ENCODE measurements at regions not wholly inside any gene's neighbourhood (a gene's known extent, or its start where the extent isn't known, plus 50 kb on each side); places are given as distances from the start of the nearest gene placed in this dataset.

- Histone ChIP-seq H3K27me3 (replicated peaks in 1 of 7) (no peaks in the 10 kb centered on the region), H3K4me3 (no peak overlapping the region)
These were observed 297.8 kb upstream of the SLC39A10 start for GRCh38 chr2:195359043-195359735.

GRCh38 chr2:195356920-195357440 lies 300.0 kb upstream of the SLC39A10 start:
- no peak for TF ChIP-seq CTCF (IDR thresholded peaks at IDR 0.05 in 8 of 11, conservative IDR thresholded peaks at IDR 0.05 in 3 of 11)
- no peak for TF ChIP-seq POLR2A (IDR thresholded peaks at IDR 0.05)
- no peak for TF ChIP-seq POLR2AphosphoS5 (IDR thresholded peaks at IDR 0.05)
- Histone ChIP-seq H3K4me1 (peaks cover 0 to 4% (median 0%) of the 10 kb centered on the region in 6 donors), H3K9me3 (peaks cover 0 to 12% (median 6%) of the 10 kb centered on the region in 8 donors), H3K36me3 (no peaks in the 10 kb centered on the region), H3K27me3 (replicated peaks in 1 of 7) (no peaks in the 10 kb centered on the region), H3K27ac (peak overlapping the region; percentile 1 to 77 (median 64)), H3K4me3 (no peak overlapping the region)
- 77 to 98% (median 91%) methylated on average over 4 of the region's 4 CpGs for WGBS, 5 donors
- no peak for DNase-seq
- intact Hi-C loops (cut with DNase I; ENCODE audit: low total_unique reads): no loop called here

More at GRCh38 chr2:195359043-195359735, 297.8 kb upstream of the SLC39A10 start:
- H3K4me1 ChIP-seq: peaks cover 0 to 4% (median 0%) of the 10 kb centered on the region in 6 donors
- no peak for TF ChIP-seq POLR2A (IDR thresholded peaks at IDR 0.05)
- no peak for TF ChIP-seq POLR2AphosphoS5 (IDR thresholded peaks at IDR 0.05)
- no peak for TF ChIP-seq CTCF (IDR thresholded peaks at IDR 0.05 in 8 of 11, conservative IDR thresholded peaks at IDR 0.05 in 3 of 11)
- H3K36me3 ChIP-seq: no peaks in the 10 kb centered on the region
- peaks cover 0 to 12% (median 6%) of the 10 kb centered on the region in 8 donors for H3K9me3 ChIP-seq
- DNase-seq: no peak
- peak overlapping the region in 3 of 8 donors; percentile 63 to 76 (median 74) for H3K27ac ChIP-seq
- WGBS, 5 donors: 71 to 77% (median 75%) methylated on average over 7 of the region's 7 CpGs
- intact Hi-C loops (cut with DNase I; ENCODE audit: low total_unique reads): no loop called here

- no peaks in the 10 kb centered on the region for H3K36me3 ChIP-seq
- 53 to 67% (median 63%) methylated on average over 1 of the region's 1 CpG for WGBS, 5 donors
- peaks cover 0 to 4% (median 0%) of the 10 kb centered on the region in 6 donors for H3K4me1 ChIP-seq
- intact Hi-C loops (cut with DNase I; ENCODE audit: low total_unique reads): no loop called here
- H3K27ac ChIP-seq: no peak overlapping the region
- no peak overlapping the region for H3K4me3 ChIP-seq
- no peak for DNase-seq
- H3K27me3 ChIP-seq (replicated peaks in 1 of 7): no peaks in the 10 kb centered on the region
- peaks cover 0 to 12% (median 6%) of the 10 kb centered on the region in 8 donors for H3K9me3 ChIP-seq
- TF ChIP-seq POLR2AphosphoS5 (IDR thresholded peaks at IDR 0.05) (no peak), POLR2A (IDR thresholded peaks at IDR 0.05) (no peak), CTCF (IDR thresholded peaks at IDR 0.05 in 8 of 11, conservative IDR thresholded peaks at IDR 0.05 in 3 of 11) (no peak)
These were observed 301.0 kb upstream of the SLC39A10 start for GRCh38 chr2:195356026-195356425.

- no peak overlapping the region for H3K4me3 ChIP-seq
- TF ChIP-seq CTCF (IDR thresholded peaks at IDR 0.05 in 8 of 11, conservative IDR thresholded peaks at IDR 0.05 in 3 of 11) (no peak), POLR2AphosphoS5 (IDR thresholded peaks at IDR 0.05) (no peak), POLR2A (IDR thresholded peaks at IDR 0.05) (no peak)
- WGBS, 5 donors: 53 to 63% (median 60%) methylated on average over 5 of the region's 5 CpGs
- no peaks in the 10 kb centered on the region for H3K27me3 ChIP-seq (replicated peaks in 1 of 7)
- intact Hi-C loops (cut with DNase I; ENCODE audit: low total_unique reads): no loop called here
- peaks cover 0 to 12% (median 6%) of the 10 kb centered on the region in 8 donors for H3K9me3 ChIP-seq
- no peak overlapping the region for H3K27ac ChIP-seq
- H3K4me1 ChIP-seq: no peaks in the 10 kb centered on the region
- no peaks in the 10 kb centered on the region for H3K36me3 ChIP-seq
- DNase-seq: no peak
These were observed 304.4 kb upstream of the SLC39A10 start for GRCh38 chr2:195352581-195352980.

Data from spleen (tissue), 11 donors.